Kidney (tissue), 13 donors: ENCODE measurements at regions not wholly inside any gene's neighbourhood (a gene's known extent, or its start where the extent isn't known, plus 50 kb on each side); places are given as distances from the start of the nearest gene placed in this dataset.
A peak's percentile ranks its signal among the peaks of the same experiment; 100 is the strongest.

Source experiments
- DNase-seq, 5 donors: peaks; one replicate each; pipeline ENCODE4 v3.0.0-alpha.2; 2013 to 2020
- FAIRE-seq: peaks from 2 replicates; lab custom pipeline; 2012; peaks lifted over from hg19 to GRCh38; lab: Jason Lieb, UNC
- H3K27ac ChIP-seq, 2 donors: one replicate each; pipeline ENCODE4 v1.7.0; 2013; ENCODE audit warnings: low read depth in 2 of 2, low read length in 2 of 2, inconsistent platforms in 1 of 2
- H3K27me3 ChIP-seq: one replicate; pipeline ENCODE4 v1.7.1; 2013; ENCODE audit warnings: low read length, inconsistent platforms; ENCODE audit not compliant: control insufficient read depth, insufficient read depth
- H3K36me3 ChIP-seq, 3 donors: one replicate each; pipeline versions ENCODE4 v1.7.0 to v1.7.1; 2013; ENCODE audit warnings: low read length in 3 of 3, control low read depth in 1 of 3, inconsistent platforms in 1 of 3; ENCODE audit not compliant: insufficient read depth in 3 of 3, control insufficient read depth in 2 of 3
- H3K4me1 ChIP-seq, 3 donors: one replicate each; pipeline versions ENCODE4 v1.7.0 to v1.7.1; 2013; ENCODE audit warnings: low read length in 3 of 3, inconsistent platforms in 1 of 3, low read depth in 1 of 3; ENCODE audit not compliant: control insufficient read depth in 2 of 3, insufficient read depth in 2 of 3
- H3K4me3 ChIP-seq, 3 donors: one replicate each; pipeline versions ENCODE4 v1.7.0 to v1.8.1; 2013; ENCODE audit warnings: low read length in 3 of 3, control low read depth in 1 of 3, inconsistent platforms in 1 of 3
- H3K9ac ChIP-seq, 3 donors: one replicate each; pipeline versions ENCODE4 v1.7.0 to v1.7.1; 2013; ENCODE audit warnings: low read length in 3 of 3, control low read depth in 1 of 3, inconsistent platforms in 1 of 3
- H3K9me3 ChIP-seq, 3 donors: one replicate each; pipeline versions ENCODE4 v1.7.0 to v1.7.1; 2013; ENCODE audit warnings: low read length in 3 of 3, control low read depth in 1 of 3, inconsistent platforms in 1 of 3; ENCODE audit not compliant: control insufficient read depth in 2 of 3, insufficient read depth in 1 of 3
- intact Hi-C: fragments of 100-400 bp; cut with DNase I; formaldehyde crosslinking; loops from one replicate; pipeline ENCODE4 v1.11.1; 2022
- TF ChIP-seq, protein P1 (sequence below): IDR thresholded peaks from 3 replicates; pipeline ENCODE4 v1.5.1; 2012; ENCODE audit warnings: mild to moderate bottlenecking, moderate library complexity, borderline replicate concordance; ENCODE audit not compliant: insufficient read depth; ENCODE audit errors: extremely low read depth
- donor health status: control.
- donor health status: control.
- donor health status: control.
- donor health status: control.
- donor health status: control.
- donor health status: DM: yes; HTN: yes; CAD: no.
- donor health status: Normal renal cell carcinoma (clear cell type).

DNA sequence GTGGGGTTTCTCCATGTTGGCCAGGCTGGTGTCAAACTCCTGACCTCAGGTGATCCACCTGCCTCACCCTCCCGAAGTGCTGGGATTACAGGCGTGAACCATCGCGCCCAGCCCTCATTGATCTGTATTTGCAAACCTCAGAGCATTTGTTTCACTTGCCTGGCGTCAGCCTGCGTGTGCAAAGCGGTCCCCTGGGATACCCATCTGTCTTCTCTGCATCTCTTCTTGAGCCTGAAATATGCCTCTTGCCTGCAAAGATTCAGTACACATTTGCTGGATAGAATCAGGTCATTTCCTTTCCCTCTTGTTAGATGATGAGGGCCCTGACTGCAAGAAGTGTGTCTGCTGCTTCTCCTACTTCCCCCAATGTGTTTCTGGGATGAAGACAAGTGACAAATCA lies 1291.0 kb downstream of the TBC1D22A start:
- intact Hi-C loops: no loop called here
- no peak overlapping the region for H3K9ac ChIP-seq
- no peak overlapping the region for H3K27ac ChIP-seq
- TF ChIP-seq, protein P1, sequence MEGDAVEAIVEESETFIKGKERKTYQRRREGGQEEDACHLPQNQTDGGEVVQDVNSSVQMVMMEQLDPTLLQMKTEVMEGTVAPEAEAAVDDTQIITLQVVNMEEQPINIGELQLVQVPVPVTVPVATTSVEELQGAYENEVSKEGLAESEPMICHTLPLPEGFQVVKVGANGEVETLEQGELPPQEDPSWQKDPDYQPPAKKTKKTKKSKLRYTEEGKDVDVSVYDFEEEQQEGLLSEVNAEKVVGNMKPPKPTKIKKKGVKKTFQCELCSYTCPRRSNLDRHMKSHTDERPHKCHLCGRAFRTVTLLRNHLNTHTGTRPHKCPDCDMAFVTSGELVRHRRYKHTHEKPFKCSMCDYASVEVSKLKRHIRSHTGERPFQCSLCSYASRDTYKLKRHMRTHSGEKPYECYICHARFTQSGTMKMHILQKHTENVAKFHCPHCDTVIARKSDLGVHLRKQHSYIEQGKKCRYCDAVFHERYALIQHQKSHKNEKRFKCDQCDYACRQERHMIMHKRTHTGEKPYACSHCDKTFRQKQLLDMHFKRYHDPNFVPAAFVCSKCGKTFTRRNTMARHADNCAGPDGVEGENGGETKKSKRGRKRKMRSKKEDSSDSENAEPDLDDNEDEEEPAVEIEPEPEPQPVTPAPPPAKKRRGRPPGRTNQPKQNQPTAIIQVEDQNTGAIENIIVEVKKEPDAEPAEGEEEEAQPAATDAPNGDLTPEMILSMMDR: no peak
- no peaks in the 10 kb centered on the region for H3K36me3 ChIP-seq
- FAIRE-seq: no peak
- H3K9me3 ChIP-seq: no peaks in the 10 kb centered on the region
- no peaks in the 10 kb centered on the region for H3K4me1 ChIP-seq
- H3K4me3 ChIP-seq: no peak overlapping the region
- DNase-seq: no peak
- no peaks in the 10 kb centered on the region for H3K27me3 ChIP-seq

DNA sequence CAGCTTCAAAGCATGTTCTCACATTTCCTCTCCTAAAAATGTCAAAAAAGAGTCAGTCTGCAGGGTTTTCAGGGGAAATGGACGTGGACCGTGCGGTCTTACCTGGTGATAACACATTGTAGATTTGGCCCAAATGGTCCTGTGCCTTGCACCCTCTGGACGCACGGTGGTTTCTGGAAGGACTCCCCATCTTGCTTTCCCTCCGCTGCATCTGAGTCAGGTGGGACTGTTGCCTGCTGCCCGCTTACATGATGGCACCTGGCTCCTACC lies 1290.1 kb downstream of the TBC1D22A start:
- DNase-seq: no peak
- no peak overlapping the region for H3K9ac ChIP-seq
- H3K27me3 ChIP-seq: no peaks in the 10 kb centered on the region
- H3K27ac ChIP-seq: no peak overlapping the region
- H3K4me1 ChIP-seq: no peaks in the 10 kb centered on the region
- intact Hi-C loops: no loop called here
- TF ChIP-seq, protein P1: no peak
- H3K9me3 ChIP-seq: no peaks in the 10 kb centered on the region
- H3K36me3 ChIP-seq: no peaks in the 10 kb centered on the region
- no peak for FAIRE-seq
- H3K4me3 ChIP-seq: no peak overlapping the region

DNA sequence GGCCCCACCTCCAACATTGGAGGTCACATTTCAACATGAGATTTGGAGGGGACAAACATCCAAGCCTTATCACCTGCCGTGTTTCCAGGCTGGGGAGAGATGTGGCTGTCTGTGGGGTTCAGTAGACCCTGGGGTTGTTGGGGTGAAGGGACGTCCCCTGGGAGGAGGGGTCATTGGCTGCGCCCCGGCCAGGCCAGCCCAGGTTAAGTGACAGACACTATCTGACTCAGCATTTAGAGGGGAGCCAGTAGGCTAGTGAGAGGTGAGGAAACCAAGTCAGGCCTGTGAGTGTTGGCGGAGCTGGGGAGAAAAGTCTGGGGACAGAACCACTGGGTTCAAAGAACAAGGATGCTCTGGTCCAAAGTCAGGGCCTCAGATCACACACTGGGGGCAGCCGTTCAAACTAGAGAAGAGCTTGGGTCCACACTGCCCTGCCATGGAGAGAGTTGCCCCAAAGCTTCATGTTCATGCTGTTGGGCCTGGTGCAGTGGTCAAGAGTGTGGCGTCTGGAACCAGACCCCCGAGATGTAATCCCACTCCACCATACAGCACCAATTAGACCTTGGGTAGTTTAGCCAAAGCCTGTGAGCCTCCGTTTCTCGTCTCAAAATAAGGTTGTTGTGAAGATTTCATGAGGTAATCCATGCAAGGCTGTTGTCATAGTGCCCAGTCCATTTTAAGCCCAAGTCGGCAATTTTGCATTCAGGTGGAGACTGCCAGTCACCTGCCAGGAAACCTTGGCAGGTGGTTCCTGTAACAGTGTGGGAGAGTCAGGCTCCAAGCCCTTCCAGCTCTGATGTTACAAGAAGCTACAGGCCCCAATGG lies 1289.6 kb downstream of the TBC1D22A start:
- H3K9me3 ChIP-seq: no peaks in the 10 kb centered on the region
- TF ChIP-seq, protein P1: no peak
- FAIRE-seq (no peak), DNase-seq (peak in 2 of 5 donors; percentile 31 to 43)
- no peaks in the 10 kb centered on the region for H3K36me3 ChIP-seq
- H3K4me3 ChIP-seq: no peak overlapping the region
- intact Hi-C loops: no loop called here
- no peaks in the 10 kb centered on the region for H3K4me1 ChIP-seq
- no peak overlapping the region for H3K9ac ChIP-seq
- H3K27me3 ChIP-seq: no peaks in the 10 kb centered on the region
- H3K27ac ChIP-seq: no peak overlapping the region

DNA sequence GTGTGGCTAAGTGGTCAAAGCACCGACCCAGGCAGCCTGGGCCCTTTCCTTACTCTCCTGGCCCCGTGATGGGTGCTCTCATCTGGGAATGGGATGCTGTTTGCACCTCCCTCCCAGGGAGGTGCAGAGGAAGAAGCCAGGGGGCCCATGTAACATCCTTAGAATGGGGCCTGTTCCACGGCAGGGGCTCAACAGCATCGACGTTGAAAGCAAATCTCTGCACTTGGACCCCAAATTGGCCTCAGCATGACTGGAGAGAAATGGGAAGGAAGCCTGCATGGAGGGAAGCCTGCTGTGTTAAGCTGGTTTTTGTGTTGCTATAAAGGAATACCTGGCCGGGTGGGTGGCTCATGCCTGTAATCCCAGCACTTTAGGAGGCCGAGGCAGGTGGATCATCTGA lies 1288.4 kb downstream of the TBC1D22A start:
- Histone ChIP-seq H3K27me3 (no peaks in the 10 kb centered on the region), H3K9ac (no peak overlapping the region), H3K27ac (no peak overlapping the region), H3K4me3 (no peak overlapping the region), H3K9me3 (no peaks in the 10 kb centered on the region), H3K36me3 (no peaks in the 10 kb centered on the region), H3K4me1 (no peaks in the 10 kb centered on the region)
- TF ChIP-seq, protein P1: no peak
- intact Hi-C loops: no loop called here
- FAIRE-seq: no peak
- DNase-seq: no peak
